Motor neuron (in vitro differentiated cells): ENCODE measurements at regions not wholly inside any gene's neighbourhood (a gene's known extent, or its start where the extent isn't known, plus 50 kb on each side); places are given as distances from the start of the nearest gene placed in this dataset.

Source experiments
- ATAC-seq, 8 experiments: fragments of 200-7000 bp; cut with Tn5 transposase; replicated peaks in 6 of 8; 2 replicates each; pipeline ENCODE4 v1.8.0; 2021; ENCODE audit warnings: mild to moderate bottlenecking in 8 of 8, moderate library complexity in 8 of 8
- H3K27ac ChIP-seq, 2 donors: fragments of 250-450 bp; sonication (Bioruptor Pico); 2 replicates each; pipeline ENCODE4 v1.9.0; 2021; ENCODE audit warnings: antibody characterized with exemption in 2 of 2, mild to moderate bottlenecking in 2 of 2, moderate library complexity in 1 of 2
- H3K4me1 ChIP-seq, 2 donors: fragments of 250-450 bp; sonication (Bioruptor Pico); replicated peaks in 1 of 2; 2 replicates each; pipeline ENCODE4 v1.6.1; 2021; ENCODE audit warnings: antibody characterized with exemption in 2 of 2, mild to moderate bottlenecking in 2 of 2, moderate library complexity in 1 of 2
- H3K4me3 ChIP-seq, 5 donors: fragments of 250-450 bp; sonication (Bioruptor Pico); 2 replicates each; pipeline ENCODE4 v1.9.0; 2021; ENCODE audit warnings: antibody characterized with exemption in 5 of 5, mild to moderate bottlenecking in 5 of 5, moderate library complexity in 4 of 5
- WGBS, 10 experiments: fragments of 450-650 bp; shearing (Covaris generic); methylation state at CpG; one replicate each; pipeline ENCODE4 v1.0.0; 2022; 5-methylcytosine and 5-hydroxymethylcytosine counted together
- in situ Hi-C, 9 experiments: fragments of 400-800 bp; cut with MboI; loops; one replicate each; pipeline ENCODE4 v1.15.0; 2021; ENCODE audit warnings: low sequenced_read_pairs in 9 of 9, low pct_unique_long_range_greater_than_20kb in 2 of 9; ENCODE audit not compliant: unreplicated experiment in 9 of 9

- Histone ChIP-seq H3K4me3 (no peak overlapping the region), H3K27ac (no peak overlapping the region), H3K4me1 (no peaks in the 10 kb centered on the region)
- in situ Hi-C loops, result no loop called here
- ATAC-seq, result no peak
- WGBS, 10 experiments, result 71 to 100% (median 100%) methylated on average over 1 of the region's 1 CpG; no CpG with 5 or more reads in 4 of the 10 experiments
These were observed 106.1 kb upstream of the DIPK2B start for GRCh38 chrX:45306794-45307193.

- 100% methylated on average over 1 of the region's 2 CpGs; no CpG with 5 or more reads in 8 of the 10 experiments for WGBS, 10 experiments
- in situ Hi-C loops, result no loop called here
These were observed 100.0 kb upstream of the DIPK2B start for GRCh38 chrX:45300638-45301037.

GRCh38 chrX:45295259-45295986 lies 94.7 kb upstream of the DIPK2B start:
- peaks cover 0 to 8% of the 10 kb centered on the region in 2 donors for H3K4me1 ChIP-seq
- no peak overlapping the region for H3K27ac ChIP-seq
- peak in 5 of 8 experiments; percentile 67 to 93 (median 91) for ATAC-seq
- in situ Hi-C loops, result no loop called here
- H3K4me3 ChIP-seq, result no peak overlapping the region
- 0 to 40% (median 7%) methylated on average over 1 to 3 of the region's 3 CpGs; no CpG with 5 or more reads in 6 of the 10 experiments for WGBS, 10 experiments

More at GRCh38 chrX:45300638-45301037, 100.0 kb upstream of the DIPK2B start:
- peak in 2 of 8 experiments; percentile 63 to 69 for ATAC-seq
- H3K27ac ChIP-seq, result no peak overlapping the region
- H3K4me3 ChIP-seq, result no peak overlapping the region
- peaks cover 0 to 2% of the 10 kb centered on the region in 2 donors for H3K4me1 ChIP-seq

GRCh38 chrX:45274576-45274975 lies 73.9 kb upstream of the DIPK2B start:
- in situ Hi-C loops, result no loop called here
- H3K27ac ChIP-seq, result no peak overlapping the region

GRCh38 chrX:45267007-45267406 lies 66.3 kb upstream of the DIPK2B start:
- in situ Hi-C loops, result no loop called here
- Histone ChIP-seq H3K4me3 (no peak overlapping the region), H3K27ac (no peak overlapping the region), H3K4me1 (peaks cover 0 to 9% of the 10 kb centered on the region in 2 donors)
- WGBS, 10 experiments, result 0 to 100% (median 17%) methylated on average over 1 of the region's 1 CpG; no CpG with 5 or more reads in 5 of the 10 experiments
- ATAC-seq, result no peak

More at GRCh38 chrX:45274576-45274975, 73.9 kb upstream of the DIPK2B start:
- 0 to 100% (median 31%) methylated on average over 1 of the region's 1 CpG; no CpG with 5 or more reads in 6 of the 10 experiments for WGBS, 10 experiments
- Histone ChIP-seq H3K4me3 (no peak overlapping the region), H3K4me1 (no peaks in the 10 kb centered on the region)
- no peak for ATAC-seq

GRCh38 chrX:45266456-45266855 lies 65.8 kb upstream of the DIPK2B start:
- in situ Hi-C loops, result no loop called here
- Histone ChIP-seq H3K4me1 (peaks cover 0 to 9% of the 10 kb centered on the region in 2 donors), H3K27ac (no peak overlapping the region), H3K4me3 (no peak overlapping the region)
- no peak for ATAC-seq
- 67% methylated on average over 1 of the region's 1 CpG; no CpG with 5 or more reads in 9 of the 10 experiments for WGBS, 10 experiments

GRCh38 chrX:45264865-45265264 lies 64.2 kb upstream of the DIPK2B start:
- ATAC-seq, result no peak
- Histone ChIP-seq H3K27ac (no peak overlapping the region), H3K4me1 (peaks cover 0 to 9% of the 10 kb centered on the region in 2 donors), H3K4me3 (no peak overlapping the region)
- in situ Hi-C loops, result no loop called here
- 76 to 100% (median 100%) methylated on average over 1 to 3 of the region's 7 CpGs; no CpG with 5 or more reads in 7 of the 10 experiments for WGBS, 10 experiments

GRCh38 chrX:45261471-45261870 lies 60.8 kb upstream of the DIPK2B start:
- in situ Hi-C loops, result no loop called here
- whole genome bisulfite sequencing, 10 experiments, result 78% methylated on average over 1 of the region's 1 CpG; no CpG with 5 or more reads in 9 of the 10 experiments
- H3K27ac ChIP-seq, result no peak overlapping the region
- H3K4me1 ChIP-seq, result peaks cover 0 to 9% of the 10 kb centered on the region in 2 donors
- ATAC-seq, result peak in 2 of 8 experiments; percentile 62 to 64
- no peak overlapping the region for H3K4me3 ChIP-seq

GRCh38 chrX:45261005-45261404 lies 60.3 kb upstream of the DIPK2B start:
- ATAC-seq, result no peak
- H3K4me1 ChIP-seq, result peaks cover 0 to 8% of the 10 kb centered on the region in 2 donors
- in situ Hi-C loops, result no loop called here
- WGBS, 10 experiments, result 50 to 80% methylated on average over 1 of the region's 1 CpG; no CpG with 5 or more reads in 8 of the 10 experiments
- H3K27ac ChIP-seq, result no peak overlapping the region
- H3K4me3 ChIP-seq, result no peak overlapping the region

- 0 to 100% (median 50%) methylated on average over 1 to 6 of the region's 6 CpGs; no CpG with 5 or more reads in 3 of the 10 experiments for WGBS, 10 experiments
- Histone ChIP-seq H3K27ac (no peak overlapping the region), H3K4me1 (no peaks in the 10 kb centered on the region), H3K4me3 (no peak overlapping the region)
- in situ Hi-C loops, result no loop called here
- ATAC-seq, result no peak
These were observed 58.2 kb upstream of the DIPK2B start for GRCh38 chrX:45258731-45259402.
